NCI-H2171 treated with DMSO at 0.1 percent for 48 hours (cell line): ENCODE measurements at regions not wholly inside any gene's neighbourhood (a gene's known extent, or its start where the extent isn't known, plus 50 kb on each side); places are given as distances from the start of the nearest gene placed in this dataset.

Source experiments
- DNase-seq: peaks from one replicate; lab custom pipeline; 2025; lab: John Stamatoyannopoulos, UW

- no peak for DNase-seq
Measured at GRCh38 chr18:59057969-59058368, 81.7 kb upstream of the SEC11C start.

- no peak for DNase-seq
Measured at GRCh38 chr18:59059140-59059539, 80.5 kb upstream of the SEC11C start.

- peak; percentile 98 for DNase-seq
Measured at GRCh38 chr18:59060551-59060950, 79.1 kb upstream of the SEC11C start.

DNA sequence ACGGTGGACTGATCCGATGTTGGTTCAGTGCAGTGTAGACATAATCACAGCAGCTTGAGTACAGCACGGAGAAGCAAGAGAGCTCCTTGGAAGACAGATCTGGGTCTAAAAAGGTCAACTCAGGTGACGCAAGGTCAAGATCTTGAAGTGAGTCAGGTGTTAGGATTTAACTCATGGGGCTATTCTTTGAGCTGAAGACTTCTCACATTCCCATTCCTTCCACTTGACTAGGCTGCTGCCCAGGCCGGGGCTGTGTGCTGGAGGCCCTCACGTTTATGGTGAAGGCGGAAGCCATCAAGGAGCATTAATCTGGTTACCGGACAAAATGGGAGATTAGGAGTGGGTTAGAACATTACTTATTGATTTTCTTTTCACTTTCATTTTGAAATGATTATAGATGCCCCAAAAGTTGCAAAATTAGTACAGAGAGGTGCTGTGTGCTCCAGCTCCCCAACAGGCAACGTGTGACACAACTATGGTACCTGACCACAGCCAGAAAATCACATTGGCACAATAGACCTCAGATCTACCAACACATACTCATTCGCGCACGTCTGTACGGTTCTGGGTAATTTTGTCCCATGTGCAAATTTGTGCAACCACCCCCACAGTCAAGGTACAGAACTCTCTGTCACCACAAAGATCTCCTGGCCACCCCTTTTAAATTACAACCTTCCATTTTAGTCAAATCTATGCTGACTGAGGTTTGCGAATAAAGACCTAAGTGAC lies 77.6 kb upstream of the SEC11C start:
- no peak for DNase-seq

DNA sequence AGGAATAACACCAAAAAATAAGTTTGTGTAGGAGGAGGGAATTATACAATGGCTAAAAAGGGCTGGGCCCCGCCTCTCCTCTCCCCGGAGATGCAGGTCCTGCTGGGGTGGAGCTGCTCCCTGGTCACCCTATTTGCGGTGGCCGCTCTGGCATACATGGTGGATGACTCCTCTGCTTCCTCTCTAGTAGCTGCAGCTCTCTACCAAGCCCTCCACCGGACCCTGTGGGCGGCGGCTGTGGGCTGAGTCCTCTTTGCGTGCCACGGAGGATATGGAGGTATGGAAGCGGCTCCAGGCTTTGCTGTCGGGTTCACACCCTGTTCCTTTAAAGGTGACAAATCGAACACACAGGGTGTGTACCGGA lies 77.1 kb upstream of the SEC11C start:
- no peak for DNase-seq

- DNase-seq = no peak
Measured at GRCh38 chr18:59063300-59063906, 76.3 kb upstream of the SEC11C start.

GRCh38 chr18:59063912-59064311 lies 75.8 kb upstream of the SEC11C start:
- DNase-seq = no peak

- DNase-seq = no peak
Measured at GRCh38 chr18:59065684-59066083, 74.0 kb upstream of the SEC11C start.

DNA sequence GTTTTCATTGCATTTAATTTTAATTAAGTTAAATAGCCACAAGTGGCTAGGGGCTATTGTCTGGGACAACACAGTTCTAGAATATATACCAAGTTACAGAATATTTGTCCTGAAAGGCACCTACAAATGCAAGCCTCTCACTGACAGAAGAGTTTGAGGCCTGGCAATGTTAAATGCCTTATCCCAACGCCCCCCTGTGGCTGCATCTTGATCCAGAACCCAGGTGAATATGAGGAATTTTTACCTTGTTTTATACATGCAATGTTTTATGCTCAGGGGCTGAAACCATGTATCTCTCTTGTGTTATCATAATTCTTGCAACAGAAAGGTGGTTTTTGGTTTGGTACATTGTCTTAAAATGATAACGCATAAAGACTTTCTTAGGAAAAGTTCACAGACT lies 71.8 kb upstream of the SEC11C start:
- DNase-seq = peak; percentile 21

- no peak for DNase-seq
Measured at GRCh38 chr18:59068276-59069071, 71.2 kb upstream of the SEC11C start.

DNA sequence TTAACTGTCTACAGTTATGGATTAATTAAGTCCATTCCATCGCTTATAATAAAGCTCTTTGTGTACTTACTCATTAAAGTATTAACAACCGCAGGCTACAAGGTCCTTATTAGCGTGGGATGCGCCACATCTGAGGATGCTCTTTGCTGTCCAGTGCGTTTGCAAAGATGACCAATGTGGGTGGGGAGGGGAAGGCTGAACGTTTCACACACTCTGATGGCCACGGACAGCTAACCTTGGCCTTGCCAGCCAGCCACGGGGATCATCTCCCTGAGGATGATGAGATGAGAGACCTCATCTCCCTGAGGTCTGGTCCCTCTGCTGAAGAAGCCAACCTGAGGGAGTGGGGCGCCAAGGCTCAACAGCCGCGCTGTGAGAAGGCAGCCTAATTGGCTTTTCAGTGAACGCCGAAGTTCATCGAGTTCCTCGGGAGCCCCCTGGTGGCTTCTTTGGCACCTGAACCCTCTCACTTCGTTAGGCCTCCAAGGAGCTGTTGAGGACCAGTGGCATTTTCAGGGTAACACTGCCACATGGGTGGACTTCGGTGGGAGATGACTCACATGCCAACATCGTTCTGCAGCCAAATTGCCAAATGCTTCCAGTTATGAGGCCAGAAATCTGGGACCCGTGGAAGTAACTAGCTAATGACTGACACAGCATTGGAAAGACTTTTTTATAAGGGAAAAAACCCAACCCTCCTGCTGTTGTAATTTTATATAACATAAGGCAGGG lies 69.3 kb upstream of the SEC11C start:
- DNase-seq = peak; percentile 79

DNA sequence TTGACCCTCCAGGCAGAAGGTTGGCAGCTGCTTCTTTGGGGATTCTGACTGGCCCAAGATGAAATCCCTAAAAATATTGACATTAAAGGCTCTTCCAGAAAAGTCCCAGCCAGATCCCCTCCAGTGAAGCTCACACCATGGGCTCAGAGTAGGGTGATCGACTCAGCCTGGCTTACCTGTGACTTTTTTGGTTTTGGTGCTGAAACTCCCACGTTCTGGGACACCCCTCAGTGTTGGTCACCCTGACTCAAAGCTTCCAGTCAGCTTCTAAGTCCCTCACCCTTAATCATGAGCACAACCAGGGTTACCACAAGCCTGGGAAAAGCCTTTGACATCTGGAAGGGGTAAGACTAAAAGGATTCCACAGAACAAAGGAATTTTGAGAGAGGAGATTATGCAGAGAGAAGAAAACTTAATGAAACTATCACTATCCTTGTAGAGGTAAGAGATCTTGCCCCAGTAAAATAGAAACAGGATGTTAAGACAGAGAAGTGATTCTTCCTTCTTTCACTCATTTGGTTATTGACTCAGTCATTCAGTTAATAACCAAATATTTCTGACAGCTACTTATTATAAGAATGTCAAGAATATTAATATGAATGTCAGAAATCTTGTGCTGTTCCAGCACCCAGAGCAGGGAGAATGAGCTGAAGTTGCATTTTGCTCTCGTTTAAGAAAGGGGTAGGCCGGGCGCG lies 66.8 kb upstream of the SEC11C start:
- DNase-seq = no peak

GRCh38 chr18:59075923-59076322 lies 63.8 kb upstream of the SEC11C start:
- DNase-seq = no peak

DNA sequence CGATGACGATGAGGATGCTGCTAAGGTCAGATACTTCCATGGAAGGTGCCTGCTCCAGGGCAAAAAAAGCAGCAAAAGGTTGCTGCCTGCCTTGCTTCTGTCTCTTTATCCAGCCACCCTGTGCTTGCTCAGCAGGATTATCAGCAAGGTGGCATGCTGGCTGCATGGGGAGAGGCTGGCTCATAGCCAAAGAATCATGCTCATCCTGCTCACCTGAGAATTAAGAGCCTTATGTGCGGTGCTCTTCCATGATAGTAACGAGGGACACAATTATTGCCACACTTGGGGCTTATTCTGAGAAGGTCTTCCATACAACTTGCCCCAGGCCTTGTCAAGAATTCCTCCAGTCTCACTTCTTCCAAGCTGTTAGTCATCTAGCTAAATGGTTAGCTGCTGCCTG lies 60.4 kb upstream of the SEC11C start:
- DNase-seq = peak; percentile 80

DNA sequence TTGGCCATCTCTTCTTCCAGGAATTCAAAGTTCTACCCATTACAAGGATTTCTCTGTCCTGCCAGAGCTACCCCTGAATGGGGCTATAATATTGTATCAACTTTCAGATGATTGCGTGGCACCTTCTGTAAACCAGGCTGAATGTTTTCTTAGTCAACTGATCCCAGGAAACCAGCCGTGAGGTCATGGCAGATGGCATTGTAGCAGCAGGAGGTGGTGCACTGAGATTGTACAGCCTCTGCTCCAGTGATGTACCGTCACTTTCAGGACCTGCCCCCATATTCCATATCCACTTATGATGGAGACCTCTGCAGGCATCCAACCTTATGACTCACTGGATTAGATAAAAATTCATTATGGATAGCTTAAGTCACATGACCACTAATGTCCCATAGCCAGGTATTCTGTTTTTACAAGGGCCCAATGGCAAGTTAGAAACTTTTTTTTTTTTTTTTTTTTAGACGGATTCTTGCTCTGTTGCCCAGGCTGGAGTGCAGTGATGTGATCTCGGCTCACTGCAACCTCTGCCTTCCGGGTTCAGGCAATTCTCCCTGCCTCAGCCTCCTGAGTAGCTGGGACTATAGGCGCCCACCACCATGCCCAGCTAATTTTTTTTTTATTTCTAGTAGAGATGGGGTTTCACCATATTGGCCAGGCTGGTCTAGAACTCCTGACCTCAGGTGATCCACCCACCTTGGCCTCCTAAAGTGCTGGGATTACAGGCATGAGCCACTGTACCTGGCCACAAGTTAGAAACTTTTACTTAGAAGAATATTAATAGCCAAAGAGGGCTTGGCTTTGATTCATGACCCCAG lies 59.8 kb upstream of the SEC11C start:
- peak; percentile 97 for DNase-seq

GRCh38 chr18:59083136-59083818 lies 56.4 kb upstream of the SEC11C start:
- DNase-seq = no peak

DNA sequence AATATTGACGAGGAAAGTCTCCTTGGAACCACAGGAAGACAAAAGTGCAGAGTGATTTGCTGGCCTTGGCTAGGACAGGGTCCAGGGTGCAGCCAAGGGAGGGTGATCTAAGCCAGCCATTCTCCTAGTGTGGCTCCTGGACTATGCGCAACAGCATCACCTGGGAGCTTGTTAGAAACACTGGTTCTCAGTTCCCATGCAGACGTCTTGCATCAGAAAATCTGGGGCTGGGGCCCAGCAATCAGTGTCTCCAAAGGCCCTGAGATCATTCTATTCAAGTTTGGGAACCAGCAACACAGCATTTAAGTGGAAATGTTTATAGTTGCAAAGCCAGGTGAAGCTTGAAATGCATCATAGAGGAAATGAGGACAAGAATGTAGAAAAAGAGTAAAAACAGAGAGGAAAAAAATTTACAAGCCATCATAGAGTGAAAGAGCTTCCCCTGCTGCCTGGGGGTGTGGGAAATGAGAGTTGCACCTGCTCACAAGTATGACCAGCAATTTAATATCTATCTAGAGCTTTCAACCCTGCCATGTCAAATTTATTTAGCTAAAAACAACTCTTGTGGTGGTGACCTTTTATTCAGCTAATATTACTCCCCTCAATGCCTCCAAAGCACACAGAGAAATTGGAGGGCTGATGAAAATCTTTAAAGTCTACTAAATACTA lies 54.4 kb upstream of the SEC11C start:
- no peak for DNase-seq

- DNase-seq = no peak
Measured at GRCh38 chr18:59085797-59086196, 53.9 kb upstream of the SEC11C start.

DNA sequence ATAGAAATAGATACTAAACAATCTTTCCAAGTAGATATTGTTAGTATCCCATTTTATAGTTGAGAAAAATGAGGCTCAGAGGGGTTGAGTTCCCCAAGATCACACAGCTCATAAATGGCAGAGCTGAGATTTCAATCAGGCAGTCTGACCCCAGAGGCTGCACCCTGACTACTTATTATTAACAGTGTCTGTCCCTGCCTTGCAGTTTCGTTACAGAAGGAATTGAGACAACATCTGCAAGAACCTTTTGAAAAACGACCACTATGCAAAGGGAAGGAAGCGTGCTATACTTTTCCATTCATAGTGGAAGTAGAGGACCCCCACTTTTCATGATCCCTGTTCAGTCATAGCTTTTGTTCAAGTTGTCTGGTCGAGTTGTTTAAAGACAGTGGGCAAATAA lies 53.2 kb upstream of the SEC11C start:
- no peak for DNase-seq

DNA sequence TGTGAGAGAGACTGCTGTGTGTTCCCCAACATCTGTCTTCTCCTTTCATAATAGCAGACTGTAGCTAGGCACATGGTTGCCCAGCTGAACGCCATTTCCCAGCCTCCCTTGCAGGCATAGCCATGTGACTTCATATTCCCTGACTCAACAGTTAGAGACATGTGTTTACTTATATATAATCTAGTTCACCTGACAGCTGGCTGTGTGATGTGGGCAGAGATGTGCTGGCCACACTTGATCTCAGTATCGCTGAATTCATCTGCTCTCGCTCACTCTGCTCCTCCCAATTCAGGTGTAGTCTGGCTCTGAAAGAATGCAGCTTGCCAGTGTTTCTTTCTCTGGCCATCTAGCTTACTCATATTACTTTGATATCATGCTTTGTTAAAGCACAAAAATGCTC lies 52.3 kb upstream of the SEC11C start:
- DNase-seq = no peak
